ENCODE measurements at regions not wholly inside any gene's neighbourhood (a gene's known extent, or its start where the extent isn't known, plus 50 kb on each side); places are given as distances from the start of the nearest gene placed in this dataset.

DNA sequence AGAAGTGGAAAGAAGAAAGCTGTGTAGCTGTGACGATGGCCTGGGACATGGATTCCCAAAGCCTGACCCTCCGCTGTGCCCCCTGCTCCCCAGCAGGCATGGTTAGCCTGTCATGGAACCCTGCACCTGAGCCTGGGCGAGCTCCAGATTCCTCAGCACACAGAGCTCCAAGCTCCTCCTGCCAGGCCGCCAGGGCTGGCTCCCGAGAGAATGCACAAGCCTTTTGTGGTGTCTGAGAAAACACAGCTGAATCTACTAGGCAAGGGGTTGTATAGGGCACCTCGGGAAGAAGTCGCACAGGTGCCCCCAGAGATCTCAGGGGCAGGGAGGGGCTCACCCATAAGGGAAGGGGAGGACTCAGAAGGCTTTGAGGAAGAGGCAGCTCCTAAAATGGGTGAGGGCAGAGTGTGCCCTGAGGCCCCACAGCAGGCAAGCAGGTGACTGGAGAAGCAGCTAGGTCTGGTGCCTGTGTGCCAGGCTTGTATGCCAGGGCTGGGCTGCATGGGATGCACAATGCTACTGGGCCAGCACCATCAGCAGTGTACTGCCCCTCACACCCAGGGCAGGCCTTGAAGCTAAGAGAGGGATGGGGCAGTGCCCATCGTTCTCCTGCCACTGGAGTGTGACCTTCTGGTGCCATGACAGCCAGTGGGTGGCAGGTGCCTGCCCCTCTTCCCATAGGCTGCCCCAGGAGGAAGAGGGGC lies 64.3 kb upstream of the CD93 start:
- no peak overlapping the region for H3K23ac ChIP-seq (ENCODE audit: low read depth, low read length)
- ChIA-PET POLR2A (ENCODE audit: unreplicated experiment) (no interaction called here), CTCF (interaction anchor here (1.0 to 1.5 kb wide), 2 partner anchors 85 to 190 kb away, joined by 3 read pairs; no protein-coding TSS in a partner anchor)
- no peak overlapping the region for H3K9ac ChIP-seq (ENCODE audit: low read depth, low read length)
- H3K9me1 ChIP-seq (ENCODE audit: insufficient read depth, low read length) = peaks cover 41% of the 10 kb centered on the region
- no peaks in the 10 kb centered on the region for H4K20me1 ChIP-seq (ENCODE audit: insufficient read depth, low read length)
- no peaks in the 10 kb centered on the region for H3K27me3 ChIP-seq (ENCODE audit: control insufficient read depth, insufficient read depth, low read length)
- H3K4me3 ChIP-seq (ENCODE audit: insufficient read depth, low read depth, low read length) = no peak overlapping the region
- peaks cover 35% of the 10 kb centered on the region for H3K4me1 ChIP-seq (ENCODE audit: control insufficient read depth, insufficient read depth, low read length)
- H3K79me1 ChIP-seq (ENCODE audit: low read depth in 1 of 2, low read length in 2 of 2) = no peaks in the 10 kb centered on the region
- DNase-seq = no peak
- no peak overlapping the region for H4K91ac ChIP-seq (ENCODE audit: insufficient read depth, low read depth, low read length)
- H2BK5ac ChIP-seq (ENCODE audit: low read depth, low read length, poor library complexity, severe bottlenecking) = peak overlapping the region; percentile 43
- no peak overlapping the region for H3K18ac ChIP-seq (ENCODE audit: low read depth, low read length)
- peak overlapping the region; percentile 67; the same call in 1 of the 2 replicates for H3K4ac ChIP-seq (ENCODE audit: low read depth, low read length)
- peak overlapping the region; percentile 19 for H2AFZ ChIP-seq (replicated peaks; ENCODE audit: low read length, poor library complexity)
- H3K56ac ChIP-seq (ENCODE audit: extremely low read depth, insufficient read depth, low read length) = no peak overlapping the region
- peak overlapping the region; percentile 64 for H2BK120ac ChIP-seq (ENCODE audit: low read depth, low read length)
- ATAC-seq (ENCODE audit: low read depth) = no peak
- no peak overlapping the region; the same call in 1 of the 2 replicates for H2BK20ac ChIP-seq (ENCODE audit: low read depth, low read length)
- H2AK5ac ChIP-seq (ENCODE audit: low read depth, low read length) = peak overlapping the region; percentile 49; the same call in 1 of the 2 replicates
- in situ Hi-C loops (cut with MboI; ENCODE audit: low sequenced_read_pairs) (no loop called here), dilution Hi-C loops (cut with HindIII; ENCODE audit: low sequenced_read_pairs, unreplicated experiment) (no loop called here), intact Hi-C loops (cut with micrococcal nuclease) (no loop called here)
- no peak overlapping the region for H3K14ac ChIP-seq (replicated peaks; ENCODE audit: low read depth, low read length)
- peak overlapping the region; percentile 7 for H2AK9ac ChIP-seq (replicated peaks; ENCODE audit: low read depth, low read length, poor library complexity)
- H3K9me3 ChIP-seq (ENCODE audit: control insufficient read depth, insufficient read depth, low read length) = no peaks in the 10 kb centered on the region
- no peak overlapping the region for H3K4me2 ChIP-seq (ENCODE audit: low read depth, low read length)
- 77% methylated on average over 2 of the region's 8 CpGs; no CpG with 5 or more reads in 1 of the 2 experiments for WGBS, 2 experiments (ENCODE audit: extremely low coverage in 2 of 2, insufficient read length in 1 of 2)
- BruUV-seq (replicated peaks) = no TSS peak
- H4K8ac ChIP-seq (ENCODE audit: low read depth in 2 of 2, low read length in 2 of 2) = peak overlapping the region in 1 of 2 experiments; percentile 6; a peak in 1 of 4 replicates
- no peak overlapping the region for H2BK15ac ChIP-seq (ENCODE audit: low read depth, low read length)
- no peak overlapping the region for H3K27ac ChIP-seq (ENCODE audit: insufficient read depth, low read length)
- H4K5ac ChIP-seq (ENCODE audit: low read depth, low read length) = no peak overlapping the region
- no peak for TF ChIP-seq POLR2A (IDR thresholded peaks at IDR 0.05; ENCODE audit: low read depth, low read length)
- TF ChIP-seq MXI1 (IDR thresholded peaks at IDR 0.05; ENCODE audit: borderline replicate concordance, low read depth, low read length) = no peak
- TF ChIP-seq NFE2L2 (IDR thresholded peaks at IDR 0.05; ENCODE audit: low read depth, low read length) = no peak
- no peak for TF ChIP-seq USF2 (IDR thresholded peaks at IDR 0.05; ENCODE audit: low read depth, low read length)
- no peak for TF ChIP-seq RCOR1 (IDR thresholded peaks at IDR 0.05; ENCODE audit: insufficient replicate concordance, low read length)
- no peak for TF ChIP-seq BHLHE40 (IDR thresholded peaks at IDR 0.05; ENCODE audit: low read depth, low read length)
- TF ChIP-seq SMC3 (IDR thresholded peaks at IDR 0.05; ENCODE audit: low read depth, low read length) = no peak
- no peak for TF ChIP-seq RAD21 (IDR thresholded peaks at IDR 0.05; ENCODE audit: low read length)
- TF ChIP-seq RFX5 (IDR thresholded peaks at IDR 0.05; ENCODE audit: low read depth, low read length) = no peak
- no peak for TF ChIP-seq MAZ (IDR thresholded peaks at IDR 0.05; ENCODE audit: borderline replicate concordance, low read depth, low read length)
- no peak for TF ChIP-seq CHD1 (IDR thresholded peaks at IDR 0.05; ENCODE audit: low read depth, low read length)
- no peak for TF ChIP-seq ELK1 (IDR thresholded peaks at IDR 0.05; ENCODE audit: borderline replicate concordance, low read depth, low read length)
- H3K36me3 ChIP-seq (ENCODE audit: control insufficient read depth, insufficient read depth, low read length) = no peaks in the 10 kb centered on the region
